ENCODE measurements at regions not wholly inside any gene's neighbourhood (a gene's known extent, or its start where the extent isn't known, plus 50 kb on each side); places are given as distances from the start of the nearest gene placed in this dataset.
A peak's percentile ranks its signal among the peaks of the same experiment; 100 is the strongest.

DNA sequence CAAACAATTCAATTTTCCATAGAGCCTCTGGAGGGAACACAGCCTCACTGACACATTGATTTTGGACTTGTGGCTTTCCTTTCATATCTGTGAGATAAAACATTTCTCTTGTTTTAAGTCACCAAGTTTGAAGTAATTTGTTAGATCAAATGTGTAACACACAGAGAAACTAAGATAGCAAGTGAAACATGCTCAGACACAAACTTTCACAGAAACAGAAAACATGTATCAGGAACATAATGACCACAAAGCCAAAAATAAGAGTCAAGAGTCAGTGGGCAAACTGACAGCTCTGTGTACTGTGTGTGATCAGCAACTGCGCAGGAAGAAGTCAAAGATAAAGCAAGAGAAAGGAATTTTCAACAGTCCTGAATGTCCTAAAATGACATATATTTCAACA lies 1237.5 kb downstream of the AMY1C start:
- no TSS peak for BruUV-seq (replicated peaks)
- Histone ChIP-seq H3K27me3 (replicated peaks; ENCODE audit: insufficient read depth, low read depth, low read length, poor library complexity) (no peaks in the 10 kb centered on the region), H3K4me3 (ENCODE audit: low read depth, low read length, poor library complexity, severe bottlenecking) (no peak overlapping the region), H3K9me3 (ENCODE audit: low read depth, low read length, poor library complexity, severe bottlenecking) (peaks cover 3% of the 10 kb centered on the region), H3K27ac (ENCODE audit: low read depth, low read length, poor library complexity, severe bottlenecking) (no peak overlapping the region), H3K36me3 (ENCODE audit: insufficient read depth, low read length, poor library complexity, severe bottlenecking) (no peaks in the 10 kb centered on the region), H3K4me1 (ENCODE audit: insufficient read depth, low read length, poor library complexity, severe bottlenecking) (no peaks in the 10 kb centered on the region)
- CTCF ChIA-PET = no interaction called here
- no peak for TF ChIP-seq EZH2 (IDR thresholded peaks at IDR 0.05; ENCODE audit: borderline replicate concordance, low read depth, low read length, poor library complexity, severe bottlenecking)
- TF ChIP-seq, protein P1, sequence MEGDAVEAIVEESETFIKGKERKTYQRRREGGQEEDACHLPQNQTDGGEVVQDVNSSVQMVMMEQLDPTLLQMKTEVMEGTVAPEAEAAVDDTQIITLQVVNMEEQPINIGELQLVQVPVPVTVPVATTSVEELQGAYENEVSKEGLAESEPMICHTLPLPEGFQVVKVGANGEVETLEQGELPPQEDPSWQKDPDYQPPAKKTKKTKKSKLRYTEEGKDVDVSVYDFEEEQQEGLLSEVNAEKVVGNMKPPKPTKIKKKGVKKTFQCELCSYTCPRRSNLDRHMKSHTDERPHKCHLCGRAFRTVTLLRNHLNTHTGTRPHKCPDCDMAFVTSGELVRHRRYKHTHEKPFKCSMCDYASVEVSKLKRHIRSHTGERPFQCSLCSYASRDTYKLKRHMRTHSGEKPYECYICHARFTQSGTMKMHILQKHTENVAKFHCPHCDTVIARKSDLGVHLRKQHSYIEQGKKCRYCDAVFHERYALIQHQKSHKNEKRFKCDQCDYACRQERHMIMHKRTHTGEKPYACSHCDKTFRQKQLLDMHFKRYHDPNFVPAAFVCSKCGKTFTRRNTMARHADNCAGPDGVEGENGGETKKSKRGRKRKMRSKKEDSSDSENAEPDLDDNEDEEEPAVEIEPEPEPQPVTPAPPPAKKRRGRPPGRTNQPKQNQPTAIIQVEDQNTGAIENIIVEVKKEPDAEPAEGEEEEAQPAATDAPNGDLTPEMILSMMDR (conservative IDR thresholded peaks at IDR 0.05; ENCODE audit: low read depth, low read length) = no peak
- no peak for DNase-seq (ENCODE audit: low spot score)
- intact Hi-C loops (cut with micrococcal nuclease; ENCODE audit: unreplicated experiment) = no loop called here
- POLR2A ChIA-PET (ENCODE audit: low non-redundant PET) = no interaction called here

- no peaks in the 10 kb centered on the region for H3K36me3 ChIP-seq (ENCODE audit: insufficient read depth, low read length, poor library complexity, severe bottlenecking)
- H3K27ac ChIP-seq (ENCODE audit: low read depth, low read length, poor library complexity, severe bottlenecking) = no peak overlapping the region
- H3K27me3 ChIP-seq (replicated peaks; ENCODE audit: insufficient read depth, low read depth, low read length, poor library complexity) = no peaks in the 10 kb centered on the region
- no peaks in the 10 kb centered on the region for H3K4me1 ChIP-seq (ENCODE audit: insufficient read depth, low read length, poor library complexity, severe bottlenecking)
- H3K9me3 ChIP-seq (ENCODE audit: low read depth, low read length, poor library complexity, severe bottlenecking) = peaks cover 3% of the 10 kb centered on the region
- BruUV-seq (replicated peaks) = no TSS peak
- DNase-seq (ENCODE audit: low spot score) = no peak
- no peak for TF ChIP-seq EZH2 (IDR thresholded peaks at IDR 0.05; ENCODE audit: borderline replicate concordance, low read depth, low read length, poor library complexity, severe bottlenecking)
- TF ChIP-seq, protein P1 (conservative IDR thresholded peaks at IDR 0.05; ENCODE audit: low read depth, low read length) = no peak
- POLR2A ChIA-PET (ENCODE audit: low non-redundant PET) = no interaction called here
- intact Hi-C loops (cut with micrococcal nuclease; ENCODE audit: unreplicated experiment) = no loop called here
- CTCF ChIA-PET = no interaction called here
- no peak overlapping the region for H3K4me3 ChIP-seq (ENCODE audit: low read depth, low read length, poor library complexity, severe bottlenecking)
These were observed 1239.3 kb downstream of the AMY1C start for GRCh38 chr1:104989012-104989411.

DNA sequence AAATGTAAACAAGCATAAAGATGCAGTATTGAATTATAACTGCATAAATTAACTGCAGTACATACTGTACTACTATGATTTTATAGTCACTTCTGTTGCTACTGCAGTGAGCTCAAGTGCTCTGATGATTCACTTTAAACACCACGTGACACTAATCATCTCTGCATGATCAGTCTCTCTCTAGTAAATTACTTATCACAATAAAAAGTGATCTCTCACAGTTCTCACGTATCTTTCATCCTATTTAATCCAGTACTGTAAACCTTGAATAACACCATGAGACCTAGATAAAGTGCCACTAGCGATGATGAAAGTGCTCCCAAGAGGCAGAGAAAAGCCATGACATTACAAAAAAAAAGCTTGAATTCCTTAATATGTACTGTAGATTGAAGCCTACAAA lies 1242.0 kb downstream of the AMY1C start:
- H3K9me3 ChIP-seq (ENCODE audit: low read depth, low read length, poor library complexity, severe bottlenecking) = no peaks in the 10 kb centered on the region
- peak; percentile 52 for DNase-seq (ENCODE audit: low spot score)
- BruUV-seq (replicated peaks) = no TSS peak
- CTCF ChIA-PET = no interaction called here
- H3K36me3 ChIP-seq (ENCODE audit: insufficient read depth, low read length, poor library complexity, severe bottlenecking) = no peaks in the 10 kb centered on the region
- TF ChIP-seq, protein P1 (conservative IDR thresholded peaks at IDR 0.05; ENCODE audit: low read depth, low read length) = no peak
- TF ChIP-seq EZH2 (IDR thresholded peaks at IDR 0.05; ENCODE audit: borderline replicate concordance, low read depth, low read length, poor library complexity, severe bottlenecking) = no peak
- POLR2A ChIA-PET (ENCODE audit: low non-redundant PET) = no interaction called here
- intact Hi-C loops (cut with micrococcal nuclease; ENCODE audit: unreplicated experiment) = no loop called here
- H3K4me3 ChIP-seq (ENCODE audit: low read depth, low read length, poor library complexity, severe bottlenecking) = no peak overlapping the region
- H3K27ac ChIP-seq (ENCODE audit: low read depth, low read length, poor library complexity, severe bottlenecking) = no peak overlapping the region
- no peaks in the 10 kb centered on the region for H3K4me1 ChIP-seq (ENCODE audit: insufficient read depth, low read length, poor library complexity, severe bottlenecking)
- H3K27me3 ChIP-seq (replicated peaks; ENCODE audit: insufficient read depth, low read depth, low read length, poor library complexity) = no peaks in the 10 kb centered on the region

All from A673 (cell line).